Keratinocyte (primary cell): ENCODE measurements at regions not wholly inside any gene's neighbourhood (a gene's known extent, or its start where the extent isn't known, plus 50 kb on each side); places are given as distances from the start of the nearest gene placed in this dataset.

Experiments
- CTCF ChIP-seq, 3 experiments: IDR thresholded peaks in 1 of 3; conservative IDR thresholded peaks in 1 of 3; optimal IDR thresholded peaks in 1 of 3; 2 replicates in 2 of 3; 3 replicates in 1 of 3; pipeline versions ENCODE3 to v1.5.1; 2011; ENCODE audit warnings: low read length in 3 of 3, mild to moderate bottlenecking in 3 of 3, moderate library complexity in 2 of 3, control low read depth in 1 of 3, inconsistent platforms in 1 of 3; ENCODE audit not compliant: insufficient read depth in 2 of 3; ENCODE audit errors: extremely low read depth in 1 of 3
- EZH2 ChIP-seq: IDR thresholded peaks from one replicate; pipeline ENCODE4 v1.6.1; 2012; ENCODE audit warnings: inconsistent platforms, mild to moderate bottlenecking, low read length, moderate library complexity

GRCh38 chr6:54618572-54618971, 228.0 kb upstream of the FAM83B start:
- TF ChIP-seq CTCF (optimal IDR thresholded peaks at IDR 0.05 in 1 of 3, IDR thresholded peaks at IDR 0.05 in 1 of 3, conservative IDR thresholded peaks at IDR 0.05 in 1 of 3; ENCODE audit: extremely low read depth in 1 of 3, insufficient read depth in 2 of 3, low read length in 3 of 3) (no peak), EZH2 (no peak)
